HepG2 (cell line): ENCODE measurements at regions not wholly inside any gene's neighbourhood (a gene's known extent, or its start where the extent isn't known, plus 50 kb on each side); places are given as distances from the start of the nearest gene placed in this dataset.
"Not testable (repeated sequence)": the region's sequence is repeated elsewhere in the genome, so short reads cannot be mapped to it uniquely, and the experiment has no call there.

Experiments used
- ATAC-seq: fragments of 200-7000 bp; cut with Tn5 transposase; 3 replicates; pipeline ENCODE4 v1.9.1; 2020; ENCODE audit warnings: mild to moderate bottlenecking, moderate library complexity
- BruUV-seq: library from RNA; stranded (reverse); fragments of 400-500 nt; replicated peaks from 2 replicates; lab custom pipeline; 2021; lab: Mats Ljungman, UMichigan
- CTCF ChIA-PET: fragments of 300-600 bp; formaldehyde crosslinking; extraction: SDS; loops from one replicate; lab custom pipeline; 2021; ENCODE audit warnings: low total read pairs, inconsistent platforms, low intra/inter-chr PET ratio; lab: Yijun Ruan, JAX
- POLR2A ChIA-PET: fragments of 350-600 bp; sonication (Branson Sonifier 250); formaldehyde crosslinking; loops from one replicate; lab custom pipeline; 2020; ENCODE audit warnings: antibody characterized with exemption, inconsistent platforms; lab: Yijun Ruan, JAX
- DNase-seq: peaks from one replicate; pipeline ENCODE4 v3.0.0-alpha.2; 2015; ENCODE audit warnings: low spot score
- FAIRE-seq: peaks from 3 replicates; lab custom pipeline; 2011; peaks lifted over from hg19 to GRCh38; lab: Jason Lieb, UNC
- H2AFZ ChIP-seq: one replicate; pipeline ENCODE4 v1.6.1; 2011; ENCODE audit warnings: low read length, inconsistent platforms
- H3K27ac ChIP-seq: fragments of 300-600 bp; 3 replicates; pipeline ENCODE4 v1.8.0; 2011; ENCODE audit warnings: mixed run types, mild to moderate bottlenecking, mixed read lengths, low read length, inconsistent platforms; ENCODE audit not compliant: insufficient read depth; ENCODE audit errors: extremely low read length
- H3K27me3 ChIP-seq, 2 experiments: fragments of 200-600 bp in 1 of 2; 2 replicates in 1 of 2; 3 replicates in 1 of 2; pipeline versions ENCODE4 v1.6.0 to v1.8.0; 2011; ENCODE audit warnings: low read length in 2 of 2, mild to moderate bottlenecking in 2 of 2, moderate library complexity in 2 of 2, inconsistent platforms in 1 of 2; ENCODE audit not compliant: insufficient read depth in 2 of 2, control insufficient read depth in 1 of 2
- H3K36me3 ChIP-seq, 2 experiments: fragments of 200-600 bp in 1 of 2; replicated peaks in 1 of 2; 2 replicates in 1 of 2; 3 replicates in 1 of 2; pipeline versions ENCODE4 v1.5.1 to v1.8.0; 2011; ENCODE audit warnings: low read length in 2 of 2, inconsistent platforms in 1 of 2; ENCODE audit not compliant: insufficient read depth in 2 of 2, control insufficient read depth in 1 of 2
- H3K4me1 ChIP-seq: 2 replicates; pipeline ENCODE4 v1.5.1; 2012; ENCODE audit warnings: low read length, inconsistent platforms; ENCODE audit not compliant: insufficient read depth
- H3K4me2 ChIP-seq: 2 replicates; pipeline ENCODE4 v1.6.0; 2011; ENCODE audit warnings: low read depth, low read length, inconsistent platforms
- H3K4me3 ChIP-seq, 3 experiments: fragments of 200-600 bp in 1 of 3; sonication (generic), shearing (Covaris generic) in 1 of 3; replicated peaks in 1 of 3; 2 replicates each; pipeline ENCODE4 v1.5.1; 2011 to 2016; ENCODE audit warnings: low read length in 3 of 3, inconsistent platforms in 2 of 3, low read depth in 2 of 3, mild to moderate bottlenecking in 2 of 3, control low read depth in 1 of 3, mixed read lengths in 1 of 3; ENCODE audit not compliant: insufficient read depth in 1 of 3
- H3K79me2 ChIP-seq: one replicate; pipeline ENCODE4 v1.6.1; 2011; ENCODE audit warnings: low read length, inconsistent platforms; ENCODE audit not compliant: insufficient read depth
- H3K9ac ChIP-seq: 2 replicates; pipeline ENCODE4 v1.6.0; 2011; ENCODE audit warnings: mild to moderate bottlenecking, low read depth, low read length, inconsistent platforms; ENCODE audit not compliant: insufficient read depth
- H3K9me3 ChIP-seq: 2 replicates; pipeline ENCODE4 v1.5.1; 2012; ENCODE audit warnings: mild to moderate bottlenecking, low read length
- H4K20me1 ChIP-seq: 2 replicates; pipeline ENCODE4 v1.6.0; 2011; ENCODE audit warnings: inconsistent platforms, mild to moderate bottlenecking, low read length, moderate library complexity; ENCODE audit not compliant: insufficient read depth
- FIP1L1 ChIP-seq: fragments of 200-400 bp; formaldehyde crosslinking; IDR thresholded peaks from 2 replicates; pipeline ENCODE4 v1.6.1; 2018; ENCODE audit warnings: low read depth, mild to moderate bottlenecking, low read length, moderate library complexity, borderline replicate concordance; ENCODE audit not compliant: insufficient read depth
- KDM2A ChIP-seq: sonication (generic); formaldehyde crosslinking; IDR thresholded peaks from 2 replicates; pipeline ENCODE4 v1.4.0; 2020; ENCODE audit warnings: low read depth, missing genetic modification reagents, borderline replicate concordance
- RFX3 ChIP-seq: IDR thresholded peaks from 2 replicates; pipeline ENCODE4 v1.6.1; 2016; ENCODE audit warnings: missing biosample characterization, missing genetic modification reagents
- WGBS: methylation state at CpG from one replicate; pipeline ENCODE4 v1.1.6; 2017; ENCODE audit warnings: low lambda C conversion rate; 5-methylcytosine and 5-hydroxymethylcytosine counted together
- in situ Hi-C: cut with HindIII; loops from 2 replicates; pipeline ENCODE4 v1.10.0; 2017; ENCODE audit warnings: low pct_unique_long_range_greater_than_20kb; ENCODE audit not compliant: extremely low pct_ligation_motif_present
- intact Hi-C: fragments of 100-400 bp; cut with micrococcal nuclease; formaldehyde crosslinking; loops from one replicate; pipeline ENCODE4 v1.10.0; 2022; ENCODE audit not compliant: unreplicated experiment
- TF ChIP-seq, protein P1 (sequence below): sonication (generic); formaldehyde crosslinking; IDR thresholded peaks from 2 replicates; pipeline ENCODE4 v1.4.0; 2020; ENCODE audit warnings: missing genetic modification reagents
- TF ChIP-seq, protein P2 (sequence below): sonication (generic); formaldehyde crosslinking; IDR thresholded peaks from 2 replicates; pipeline ENCODE4 v1.8.1; 2022; ENCODE audit warnings: low read depth, mild to moderate bottlenecking, missing genetic modification reagents

DNA sequence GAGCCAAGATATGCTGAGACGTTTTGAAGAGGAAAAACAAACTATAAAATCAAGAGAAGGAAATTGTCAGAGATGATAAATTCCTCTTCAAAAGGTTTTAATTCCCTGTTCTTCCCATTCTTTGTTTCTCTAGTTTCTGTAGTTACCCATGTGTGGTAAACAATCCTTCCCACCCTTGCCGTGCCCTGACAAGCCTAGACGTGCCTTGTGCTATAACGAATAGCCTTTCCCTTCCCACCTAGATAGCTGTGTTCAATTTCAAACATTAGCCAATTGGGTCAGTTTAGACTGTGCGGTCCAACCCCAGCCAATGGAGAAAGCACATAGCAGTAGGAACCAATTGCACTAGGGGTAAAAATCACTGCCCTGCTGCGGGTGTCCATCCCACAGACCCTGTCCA is 138.1 kb downstream of the RALA start (continued):
- TF ChIP-seq, protein P1, sequence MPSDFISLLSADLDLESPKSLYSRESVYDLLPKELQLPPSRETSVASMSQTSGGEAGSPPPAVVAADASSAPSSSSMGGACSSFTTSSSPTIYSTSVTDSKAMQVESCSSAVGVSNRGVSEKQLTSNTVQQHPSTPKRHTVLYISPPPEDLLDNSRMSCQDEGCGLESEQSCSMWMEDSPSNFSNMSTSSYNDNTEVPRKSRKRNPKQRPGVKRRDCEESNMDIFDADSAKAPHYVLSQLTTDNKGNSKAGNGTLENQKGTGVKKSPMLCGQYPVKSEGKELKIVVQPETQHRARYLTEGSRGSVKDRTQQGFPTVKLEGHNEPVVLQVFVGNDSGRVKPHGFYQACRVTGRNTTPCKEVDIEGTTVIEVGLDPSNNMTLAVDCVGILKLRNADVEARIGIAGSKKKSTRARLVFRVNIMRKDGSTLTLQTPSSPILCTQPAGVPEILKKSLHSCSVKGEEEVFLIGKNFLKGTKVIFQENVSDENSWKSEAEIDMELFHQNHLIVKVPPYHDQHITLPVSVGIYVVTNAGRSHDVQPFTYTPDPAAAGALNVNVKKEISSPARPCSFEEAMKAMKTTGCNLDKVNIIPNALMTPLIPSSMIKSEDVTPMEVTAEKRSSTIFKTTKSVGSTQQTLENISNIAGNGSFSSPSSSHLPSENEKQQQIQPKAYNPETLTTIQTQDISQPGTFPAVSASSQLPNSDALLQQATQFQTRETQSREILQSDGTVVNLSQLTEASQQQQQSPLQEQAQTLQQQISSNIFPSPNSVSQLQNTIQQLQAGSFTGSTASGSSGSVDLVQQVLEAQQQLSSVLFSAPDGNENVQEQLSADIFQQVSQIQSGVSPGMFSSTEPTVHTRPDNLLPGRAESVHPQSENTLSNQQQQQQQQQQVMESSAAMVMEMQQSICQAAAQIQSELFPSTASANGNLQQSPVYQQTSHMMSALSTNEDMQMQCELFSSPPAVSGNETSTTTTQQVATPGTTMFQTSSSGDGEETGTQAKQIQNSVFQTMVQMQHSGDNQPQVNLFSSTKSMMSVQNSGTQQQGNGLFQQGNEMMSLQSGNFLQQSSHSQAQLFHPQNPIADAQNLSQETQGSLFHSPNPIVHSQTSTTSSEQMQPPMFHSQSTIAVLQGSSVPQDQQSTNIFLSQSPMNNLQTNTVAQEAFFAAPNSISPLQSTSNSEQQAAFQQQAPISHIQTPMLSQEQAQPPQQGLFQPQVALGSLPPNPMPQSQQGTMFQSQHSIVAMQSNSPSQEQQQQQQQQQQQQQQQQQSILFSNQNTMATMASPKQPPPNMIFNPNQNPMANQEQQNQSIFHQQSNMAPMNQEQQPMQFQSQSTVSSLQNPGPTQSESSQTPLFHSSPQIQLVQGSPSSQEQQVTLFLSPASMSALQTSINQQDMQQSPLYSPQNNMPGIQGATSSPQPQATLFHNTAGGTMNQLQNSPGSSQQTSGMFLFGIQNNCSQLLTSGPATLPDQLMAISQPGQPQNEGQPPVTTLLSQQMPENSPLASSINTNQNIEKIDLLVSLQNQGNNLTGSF (CRISPR knock-in tag) = no peak
- TF ChIP-seq KDM2A (CRISPR knock-in tag) (no peak), RFX3 (CRISPR knock-in tag) (no peak), FIP1L1 (no peak)
- TF ChIP-seq, protein P2, sequence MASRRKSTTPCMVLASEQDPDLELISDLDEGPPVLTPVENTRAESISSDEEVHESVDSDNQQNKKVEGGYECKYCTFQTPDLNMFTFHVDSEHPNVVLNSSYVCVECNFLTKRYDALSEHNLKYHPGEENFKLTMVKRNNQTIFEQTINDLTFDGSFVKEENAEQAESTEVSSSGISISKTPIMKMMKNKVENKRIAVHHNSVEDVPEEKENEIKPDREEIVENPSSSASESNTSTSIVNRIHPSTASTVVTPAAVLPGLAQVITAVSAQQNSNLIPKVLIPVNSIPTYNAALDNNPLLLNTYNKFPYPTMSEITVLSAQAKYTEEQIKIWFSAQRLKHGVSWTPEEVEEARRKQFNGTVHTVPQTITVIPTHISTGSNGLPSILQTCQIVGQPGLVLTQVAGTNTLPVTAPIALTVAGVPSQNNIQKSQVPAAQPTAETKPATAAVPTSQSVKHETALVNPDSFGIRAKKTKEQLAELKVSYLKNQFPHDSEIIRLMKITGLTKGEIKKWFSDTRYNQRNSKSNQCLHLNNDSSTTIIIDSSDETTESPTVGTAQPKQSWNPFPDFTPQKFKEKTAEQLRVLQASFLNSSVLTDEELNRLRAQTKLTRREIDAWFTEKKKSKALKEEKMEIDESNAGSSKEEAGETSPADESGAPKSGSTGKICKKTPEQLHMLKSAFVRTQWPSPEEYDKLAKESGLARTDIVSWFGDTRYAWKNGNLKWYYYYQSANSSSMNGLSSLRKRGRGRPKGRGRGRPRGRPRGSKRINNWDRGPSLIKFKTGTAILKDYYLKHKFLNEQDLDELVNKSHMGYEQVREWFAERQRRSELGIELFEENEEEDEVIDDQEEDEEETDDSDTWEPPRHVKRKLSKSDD (CRISPR knock-in tag) = no peak

DNA sequence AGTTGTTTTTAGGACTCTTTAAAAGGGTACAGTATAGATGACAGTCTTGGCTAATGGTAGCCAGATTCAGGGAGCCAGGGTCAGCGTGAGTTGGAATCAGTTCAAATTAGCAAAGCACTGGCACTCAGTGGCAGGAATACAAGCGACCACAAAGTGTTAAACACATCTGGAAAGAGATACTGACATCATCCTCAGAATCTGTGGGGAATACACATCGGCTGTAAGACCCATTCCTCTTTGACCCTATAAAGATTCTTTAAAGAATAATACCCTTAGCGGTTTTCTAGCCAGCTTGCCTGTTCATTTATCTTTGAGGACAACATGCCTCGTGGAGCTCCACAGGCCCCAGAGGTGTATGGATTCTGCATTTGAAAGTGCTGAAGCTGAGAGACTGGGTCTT is 139.1 kb downstream of the RALA start:
- in situ Hi-C loops = not testable (repeated sequence)

DNA sequence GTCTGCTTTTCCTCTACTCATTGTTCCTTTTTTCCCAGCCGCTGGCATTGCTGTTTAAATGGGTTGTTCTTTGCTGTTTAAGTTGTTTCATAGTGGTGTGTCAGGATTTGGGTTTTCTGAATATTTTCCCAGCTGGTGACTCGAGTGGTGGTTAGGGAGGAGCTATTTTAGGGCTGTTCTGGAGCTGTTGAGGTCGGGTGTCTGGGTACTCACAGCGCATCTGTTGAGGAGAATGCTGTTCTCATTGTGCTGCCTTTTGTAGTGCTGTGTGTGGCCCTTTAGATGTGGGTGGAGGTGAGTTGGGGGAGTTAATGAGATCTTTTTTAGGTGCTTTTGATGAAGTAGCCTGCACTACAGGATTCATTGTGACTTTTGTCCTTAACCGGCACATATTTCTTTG is 139.5 kb downstream of the RALA start:
- intact Hi-C loops, H3K9me3 ChIP-seq, in situ Hi-C loops, H4K20me1 ChIP-seq, ATAC-seq, BruUV-seq, H3K4me2 ChIP-seq, POLR2A ChIA-PET, H3K9ac ChIP-seq, DNase-seq, H3K27ac ChIP-seq, H2AFZ ChIP-seq, H3K79me2 ChIP-seq, H3K36me3 ChIP-seq, H3K4me1 ChIP-seq, H3K27me3 ChIP-seq, FAIRE-seq, H3K4me3 ChIP-seq, CTCF ChIA-PET: not testable (repeated sequence)
- WGBS = 61% methylated on average over 5 of the region's 5 CpGs

More for the DNA sequence above, 139.1 kb downstream of the RALA start:
- H3K4me2 ChIP-seq, H4K20me1 ChIP-seq, H3K9me3 ChIP-seq, DNase-seq, H3K4me3 ChIP-seq, H3K27me3 ChIP-seq, H2AFZ ChIP-seq, CTCF ChIA-PET, H3K36me3 ChIP-seq, H3K79me2 ChIP-seq, BruUV-seq, H3K27ac ChIP-seq, H3K4me1 ChIP-seq, intact Hi-C loops, FAIRE-seq, POLR2A ChIA-PET, H3K9ac ChIP-seq, ATAC-seq: not testable (repeated sequence)
- WGBS = 44% methylated on average over 5 of the region's 5 CpGs
